ENCODE measurements at regions not wholly inside any gene's neighbourhood (a gene's known extent, or its start where the extent isn't known, plus 50 kb on each side); places are given as distances from the start of the nearest gene placed in this dataset.

DNA sequence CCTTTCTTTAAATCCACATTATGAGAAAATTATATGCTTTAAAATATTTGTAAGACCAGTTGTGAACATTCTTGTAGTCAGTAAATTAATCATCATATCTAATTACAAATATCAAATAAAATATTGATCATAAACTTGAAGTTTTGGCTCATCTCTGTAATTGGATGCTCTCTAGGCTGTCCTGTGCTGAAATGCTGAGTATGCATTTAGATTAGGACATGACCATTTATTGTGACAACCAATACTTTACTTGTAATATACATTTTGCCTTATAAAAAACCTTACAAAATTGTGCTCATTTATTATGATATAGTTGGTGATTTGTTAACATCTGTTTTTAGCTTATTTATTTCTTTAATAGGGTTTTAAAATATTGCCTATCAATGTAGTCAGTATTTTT lies 116.1 kb upstream of the DOCK10 start:
- TF ChIP-seq, protein P1, sequence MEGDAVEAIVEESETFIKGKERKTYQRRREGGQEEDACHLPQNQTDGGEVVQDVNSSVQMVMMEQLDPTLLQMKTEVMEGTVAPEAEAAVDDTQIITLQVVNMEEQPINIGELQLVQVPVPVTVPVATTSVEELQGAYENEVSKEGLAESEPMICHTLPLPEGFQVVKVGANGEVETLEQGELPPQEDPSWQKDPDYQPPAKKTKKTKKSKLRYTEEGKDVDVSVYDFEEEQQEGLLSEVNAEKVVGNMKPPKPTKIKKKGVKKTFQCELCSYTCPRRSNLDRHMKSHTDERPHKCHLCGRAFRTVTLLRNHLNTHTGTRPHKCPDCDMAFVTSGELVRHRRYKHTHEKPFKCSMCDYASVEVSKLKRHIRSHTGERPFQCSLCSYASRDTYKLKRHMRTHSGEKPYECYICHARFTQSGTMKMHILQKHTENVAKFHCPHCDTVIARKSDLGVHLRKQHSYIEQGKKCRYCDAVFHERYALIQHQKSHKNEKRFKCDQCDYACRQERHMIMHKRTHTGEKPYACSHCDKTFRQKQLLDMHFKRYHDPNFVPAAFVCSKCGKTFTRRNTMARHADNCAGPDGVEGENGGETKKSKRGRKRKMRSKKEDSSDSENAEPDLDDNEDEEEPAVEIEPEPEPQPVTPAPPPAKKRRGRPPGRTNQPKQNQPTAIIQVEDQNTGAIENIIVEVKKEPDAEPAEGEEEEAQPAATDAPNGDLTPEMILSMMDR (IDR thresholded peaks at IDR 0.05; ENCODE audit: control extremely low read depth, extremely low read depth, low read depth, missing control alignments): no peak
- ChIA-PET CTCF (no interaction called here), POLR2A (no interaction called here)
- DNase-seq (ENCODE audit: extremely low spot score): no peak

DNA sequence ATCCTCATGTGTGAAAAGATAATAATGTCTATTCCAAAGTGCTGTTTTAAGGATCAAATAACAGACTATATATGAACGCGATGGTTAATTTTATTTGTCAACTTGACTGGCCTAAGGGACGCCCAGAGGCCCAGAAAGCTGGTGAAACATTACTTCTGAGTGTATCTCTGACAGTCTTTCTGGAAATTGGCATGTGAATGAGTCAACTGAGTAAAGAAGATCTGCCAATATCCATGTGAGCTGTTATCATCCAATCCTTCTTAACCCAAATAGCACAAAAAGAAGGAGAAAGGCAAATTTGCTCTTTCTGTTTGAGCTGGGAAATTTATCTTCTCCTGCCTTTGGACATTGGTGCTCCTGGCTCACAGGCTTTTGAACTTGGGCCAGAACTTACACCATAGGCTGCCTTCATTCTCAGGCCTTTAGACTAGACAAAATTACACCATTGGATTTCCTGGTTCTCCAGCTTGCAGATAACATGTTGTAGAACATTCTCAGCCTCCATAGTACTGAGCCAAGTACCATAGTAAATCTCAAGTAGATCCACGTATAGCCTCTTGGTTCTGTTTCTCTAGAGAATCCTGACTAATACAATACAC lies 114.7 kb upstream of the DOCK10 start:
- ChIA-PET CTCF (no interaction called here), POLR2A (no interaction called here)
- TF ChIP-seq, protein P1 (IDR thresholded peaks at IDR 0.05; ENCODE audit: control extremely low read depth, extremely low read depth, low read depth, missing control alignments): no peak

DNA sequence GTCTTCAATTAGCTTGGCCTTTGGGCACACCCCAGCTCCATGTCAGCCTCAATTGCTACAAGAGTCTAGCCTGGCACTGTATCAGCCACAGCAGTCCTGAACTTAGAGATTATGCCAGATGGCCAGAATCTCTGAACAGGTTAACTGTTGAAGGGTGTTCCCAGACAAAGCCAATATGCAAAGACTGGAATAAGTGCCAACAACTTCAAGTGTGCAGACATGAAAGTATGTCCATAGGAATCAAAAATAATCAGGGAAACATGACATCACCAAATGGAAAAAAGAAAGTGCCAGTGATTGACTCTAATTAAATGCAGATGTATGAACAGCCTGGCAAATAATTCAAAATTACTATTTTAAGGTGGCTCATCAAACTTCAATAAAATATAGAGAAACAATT lies 98.5 kb upstream of the DOCK10 start:
- CTCF ChIA-PET: no interaction called here
- TF ChIP-seq, protein P1 (IDR thresholded peaks at IDR 0.05; ENCODE audit: control extremely low read depth, extremely low read depth, low read depth, missing control alignments): no peak
- POLR2A ChIA-PET: no interaction called here
- no peak for DNase-seq (ENCODE audit: extremely low spot score)

More for the DNA sequence above, 114.7 kb upstream of the DOCK10 start:
- DNase-seq (ENCODE audit: extremely low spot score): no peak

DNA sequence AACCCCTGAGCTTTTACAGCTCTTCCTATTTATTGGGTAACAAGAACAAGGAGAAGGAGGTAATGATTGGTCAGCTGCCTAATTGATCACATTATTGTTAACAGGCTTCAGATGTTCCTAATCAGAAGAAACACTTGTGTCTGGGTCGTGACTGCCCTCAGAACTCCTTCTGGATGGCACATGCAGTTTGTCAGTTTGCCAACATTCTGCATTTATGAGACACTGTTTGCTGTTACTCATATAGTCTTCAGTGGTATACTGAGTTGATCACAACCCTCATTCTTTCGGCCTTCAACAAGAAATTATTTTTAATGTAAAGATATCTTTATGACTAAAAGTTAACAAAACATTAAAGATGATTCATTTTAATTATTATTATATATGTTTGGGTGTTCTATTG lies 95.7 kb upstream of the DOCK10 start:
- ChIA-PET POLR2A (no interaction called here), CTCF (no interaction called here)
- TF ChIP-seq, protein P1 (IDR thresholded peaks at IDR 0.05; ENCODE audit: control extremely low read depth, extremely low read depth, low read depth, missing control alignments): no peak
- no peak for DNase-seq (ENCODE audit: extremely low spot score)

DNA sequence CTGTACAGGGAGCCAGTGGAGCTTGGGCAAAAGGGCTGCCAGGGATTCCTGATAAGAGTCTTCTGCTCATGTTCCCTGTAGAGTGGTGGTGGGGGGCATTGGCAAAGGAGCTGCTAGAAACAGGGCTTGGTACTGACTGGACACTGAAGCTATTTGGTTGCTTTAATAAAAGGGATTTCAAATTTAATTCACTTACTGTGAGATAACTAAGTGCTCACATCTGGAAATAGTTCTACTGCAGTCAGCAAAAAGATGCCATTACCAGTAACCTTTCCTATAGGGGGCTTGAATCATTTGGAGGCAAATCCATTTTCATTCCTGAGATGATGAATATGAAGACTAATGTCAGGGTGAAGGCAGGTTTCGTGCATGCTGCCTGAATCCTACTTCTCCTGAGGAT lies 94.3 kb upstream of the DOCK10 start:
- TF ChIP-seq, protein P1 (IDR thresholded peaks at IDR 0.05; ENCODE audit: control extremely low read depth, extremely low read depth, low read depth, missing control alignments): no peak
- DNase-seq (ENCODE audit: extremely low spot score): no peak
- ChIA-PET CTCF (interaction anchor here (1.1 kb wide), 1 partner anchor 14 kb away, joined by 4 read pairs; no protein-coding TSS in a partner anchor), POLR2A (no interaction called here)

DNA sequence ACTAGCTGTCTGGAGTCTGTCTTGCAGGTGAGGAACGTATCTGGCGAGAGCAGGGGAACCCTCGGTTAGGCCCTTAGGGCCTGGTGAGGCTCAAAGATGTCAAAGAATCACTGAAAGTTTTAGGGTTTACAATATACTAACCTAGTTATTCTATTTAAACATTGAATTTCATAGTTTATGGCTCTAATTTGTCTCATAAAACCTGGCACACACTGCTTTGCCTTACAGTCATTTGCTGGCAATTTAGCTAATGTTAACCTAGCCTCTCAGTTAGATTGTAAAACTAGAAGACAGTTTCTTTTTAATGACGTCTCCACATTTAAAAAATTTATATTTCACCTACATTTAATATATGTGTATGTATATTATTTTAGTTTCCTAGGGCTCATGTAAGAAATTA lies 89.6 kb upstream of the DOCK10 start:
- POLR2A ChIA-PET: no interaction called here
- CTCF ChIA-PET: interaction anchor here (0.7 to 1.6 kb wide), 4 partner anchors 9 to 43 kb away, joined by 3 to 6 read pairs (median 4); no protein-coding TSS in a partner anchor
- no peak for DNase-seq (ENCODE audit: extremely low spot score)
- TF ChIP-seq, protein P1 (IDR thresholded peaks at IDR 0.05; ENCODE audit: control extremely low read depth, extremely low read depth, low read depth, missing control alignments): no peak

Measured in GM10248 (cell line).